ENCODE measurements at regions not wholly inside any gene's neighbourhood (a gene's known extent, or its start where the extent isn't known, plus 50 kb on each side); places are given as distances from the start of the nearest gene placed in this dataset.

GRCh38 chr16:49068224-49068623 lies 213.4 kb downstream of the CBLN1 start:
- DNase-seq: no peak

- DNase-seq: no peak
These were observed 213.9 kb downstream of the CBLN1 start for GRCh38 chr16:49067776-49068175.

- no peak for DNase-seq
These were observed 220.4 kb downstream of the CBLN1 start for GRCh38 chr16:49061137-49061714.

GRCh38 chr16:49060728-49061127 lies 220.9 kb downstream of the CBLN1 start:
- no peak for DNase-seq

GRCh38 chr16:49058382-49058781 lies 223.3 kb downstream of the CBLN1 start:
- no peak for DNase-seq

- DNase-seq: no peak
These were observed 223.7 kb downstream of the CBLN1 start for GRCh38 chr16:49057936-49058335.

- DNase-seq: no peak
These were observed 224.2 kb downstream of the CBLN1 start for GRCh38 chr16:49057391-49057790.

- no peak for DNase-seq
These were observed 225.1 kb downstream of the CBLN1 start for GRCh38 chr16:49056546-49056945.

- DNase-seq: no peak
These were observed 225.7 kb downstream of the CBLN1 start for GRCh38 chr16:49055824-49056545.

- DNase-seq: no peak
These were observed 226.3 kb downstream of the CBLN1 start for GRCh38 chr16:49055291-49055690.

- no peak for DNase-seq
These were observed 227.0 kb downstream of the CBLN1 start for GRCh38 chr16:49054606-49055005.

- no peak for DNase-seq
These were observed 228.8 kb downstream of the CBLN1 start for GRCh38 chr16:49052846-49053245.

- no peak for DNase-seq
These were observed 230.1 kb downstream of the CBLN1 start for GRCh38 chr16:49051576-49051975.

- DNase-seq: no peak
These were observed 231.0 kb downstream of the CBLN1 start for GRCh38 chr16:49050607-49051006.

GRCh38 chr16:49049644-49050043 lies 232.0 kb downstream of the CBLN1 start:
- no peak for DNase-seq

GRCh38 chr16:49049191-49049590 lies 232.4 kb downstream of the CBLN1 start:
- no peak for DNase-seq

- DNase-seq: no peak
These were observed 233.1 kb downstream of the CBLN1 start for GRCh38 chr16:49048557-49048956.

GRCh38 chr16:49036126-49036525 lies 245.5 kb downstream of the CBLN1 start:
- DNase-seq: no peak

- DNase-seq: no peak
These were observed 254.2 kb downstream of the CBLN1 start for GRCh38 chr16:49027420-49027819.

- no peak for DNase-seq
These were observed 255.0 kb downstream of the CBLN1 start for GRCh38 chr16:49026566-49027181.

- DNase-seq: no peak
These were observed 256.7 kb downstream of the CBLN1 start for GRCh38 chr16:49024896-49025295.

- DNase-seq: no peak
These were observed 257.6 kb downstream of the CBLN1 start for GRCh38 chr16:49024016-49024415.

- DNase-seq: no peak
These were observed 258.6 kb downstream of the CBLN1 start for GRCh38 chr16:49023050-49023449.

GRCh38 chr16:49022351-49022963 lies 259.2 kb downstream of the CBLN1 start:
- DNase-seq: no peak

Measured in GOT3 (cell line).